Fibroblast of skin of left biceps (primary cell): ENCODE measurements at regions not wholly inside any gene's neighbourhood (a gene's known extent, or its start where the extent isn't known, plus 50 kb on each side); places are given as distances from the start of the nearest gene placed in this dataset.

Source experiments
- DNase-seq, 2 experiments: peaks; one replicate each; pipeline ENCODE4 v3.0.0-alpha.2; 2013; ENCODE audit warnings: low read depth in 2 of 2

- DNase-seq, result peak; percentile 48 to 53
Measured at GRCh38 chr15:31554261-31554660, 227.6 kb downstream of the KLF13 start.

GRCh38 chr15:31555022-31555421 lies 228.4 kb downstream of the KLF13 start:
- no peak for DNase-seq

- no peak for DNase-seq
Measured at GRCh38 chr15:31556494-31557150, 230.0 kb downstream of the KLF13 start.

- DNase-seq, result peak in 1 of 2 experiments; percentile 4
Measured at GRCh38 chr15:31557899-31558298, 231.3 kb downstream of the KLF13 start.

- DNase-seq, result no peak
Measured at GRCh38 chr15:31558840-31559239, 232.2 kb downstream of the KLF13 start.

- no peak for DNase-seq
Measured at GRCh38 chr15:31559786-31560185, 233.2 kb downstream of the KLF13 start.

- DNase-seq, result no peak
Measured at GRCh38 chr15:31560643-31561042, 234.0 kb downstream of the KLF13 start.

GRCh38 chr15:31561156-31561555 lies 234.5 kb downstream of the KLF13 start:
- DNase-seq, result no peak

- no peak for DNase-seq
Measured at GRCh38 chr15:31563001-31563400, 236.4 kb downstream of the KLF13 start.

- DNase-seq, result no peak
Measured at GRCh38 chr15:31563421-31563820, 236.8 kb downstream of the KLF13 start.

- DNase-seq, result no peak
Measured at GRCh38 chr15:31567861-31568260, 241.2 kb downstream of the KLF13 start.

- no peak for DNase-seq
Measured at GRCh38 chr15:31569836-31570235, 243.2 kb downstream of the KLF13 start.

- no peak for DNase-seq
Measured at GRCh38 chr15:31570591-31570990, 244.0 kb downstream of the KLF13 start.

GRCh38 chr15:31571676-31572075 lies 245.0 kb downstream of the KLF13 start:
- no peak for DNase-seq

- DNase-seq, result no peak
Measured at GRCh38 chr15:31573759-31574158, 247.1 kb downstream of the KLF13 start.

GRCh38 chr15:31574766-31575165 lies 248.1 kb downstream of the KLF13 start:
- DNase-seq, result no peak

GRCh38 chr15:31577108-31577507 lies 250.5 kb downstream of the KLF13 start:
- DNase-seq, result no peak

- no peak for DNase-seq
Measured at GRCh38 chr15:31579282-31579681, 252.6 kb downstream of the KLF13 start.

GRCh38 chr15:31579976-31580375 lies 253.3 kb downstream of the KLF13 start:
- DNase-seq, result no peak

- no peak for DNase-seq
Measured at GRCh38 chr15:31584195-31584594, 257.6 kb downstream of the KLF13 start.

GRCh38 chr15:31585240-31585639 lies 258.6 kb downstream of the KLF13 start:
- DNase-seq, result no peak

- no peak for DNase-seq
Measured at GRCh38 chr15:31586841-31587240, 260.2 kb downstream of the KLF13 start.

- no peak for DNase-seq
Measured at GRCh38 chr15:31587583-31587982, 260.9 kb downstream of the KLF13 start.

- peak in 1 of 2 experiments; percentile 17 for DNase-seq
Measured at GRCh38 chr15:31590609-31591008, 264.0 kb downstream of the KLF13 start.
